ENCODE measurements at regions not wholly inside any gene's neighbourhood (a gene's known extent, or its start where the extent isn't known, plus 50 kb on each side); places are given as distances from the start of the nearest gene placed in this dataset.

DNA sequence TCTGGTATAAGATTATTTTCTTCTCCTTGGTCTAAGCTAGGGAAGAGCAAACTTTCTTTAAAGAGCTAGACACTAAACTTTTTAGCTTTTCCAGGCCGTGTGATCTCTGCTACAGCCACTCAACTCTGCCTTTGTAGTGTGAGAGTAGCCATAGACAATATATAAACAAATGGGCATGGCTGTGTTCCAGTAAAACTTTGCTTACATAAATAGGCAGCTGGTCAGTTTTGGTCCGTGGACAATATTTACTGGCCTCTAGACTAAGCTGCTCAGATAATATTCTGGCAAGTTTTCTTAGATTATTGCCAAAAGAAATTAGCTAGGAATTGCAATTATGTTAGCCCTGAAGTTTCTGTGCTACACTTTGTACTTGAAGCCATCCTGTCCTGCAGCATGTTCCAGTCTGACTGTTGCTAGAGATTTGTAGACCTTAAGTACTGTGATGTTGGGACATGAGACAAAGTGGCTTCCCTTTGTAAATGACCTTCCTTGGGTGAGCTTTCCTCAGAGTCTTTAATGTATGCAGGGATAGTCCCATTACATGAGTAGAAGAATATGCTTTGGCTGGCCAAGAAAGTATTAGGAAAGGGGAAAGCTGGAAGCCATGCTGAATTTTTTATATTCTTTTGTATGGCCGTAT lies 126.9 kb downstream of the SOX11 start:
- TF ChIP-seq ARNTL (CRISPR knock-in tag; IDR thresholded peaks at IDR 0.05; ENCODE audit: borderline replicate concordance, low read depth) (no peak), ZNF8 (CRISPR knock-in tag; IDR thresholded peaks at IDR 0.05) (no peak), ISL1 (CRISPR knock-in tag; IDR thresholded peaks at IDR 0.05) (no peak), GLIS3 (CRISPR knock-in tag; IDR thresholded peaks at IDR 0.05) (no peak), ZNF565 (CRISPR knock-in tag; conservative IDR thresholded peaks at IDR 0.05; ENCODE audit: low read depth) (no peak), ZC3H10 (CRISPR knock-in tag; IDR thresholded peaks at IDR 0.05) (no peak), ZFP3 (CRISPR knock-in tag; IDR thresholded peaks at IDR 0.05) (no peak), ZFP30 (CRISPR knock-in tag; IDR thresholded peaks at IDR 0.05) (no peak), TCF4 (CRISPR knock-in tag; IDR thresholded peaks at IDR 0.05; ENCODE audit: borderline replicate concordance) (no peak)
- TF ChIP-seq, protein P1, sequence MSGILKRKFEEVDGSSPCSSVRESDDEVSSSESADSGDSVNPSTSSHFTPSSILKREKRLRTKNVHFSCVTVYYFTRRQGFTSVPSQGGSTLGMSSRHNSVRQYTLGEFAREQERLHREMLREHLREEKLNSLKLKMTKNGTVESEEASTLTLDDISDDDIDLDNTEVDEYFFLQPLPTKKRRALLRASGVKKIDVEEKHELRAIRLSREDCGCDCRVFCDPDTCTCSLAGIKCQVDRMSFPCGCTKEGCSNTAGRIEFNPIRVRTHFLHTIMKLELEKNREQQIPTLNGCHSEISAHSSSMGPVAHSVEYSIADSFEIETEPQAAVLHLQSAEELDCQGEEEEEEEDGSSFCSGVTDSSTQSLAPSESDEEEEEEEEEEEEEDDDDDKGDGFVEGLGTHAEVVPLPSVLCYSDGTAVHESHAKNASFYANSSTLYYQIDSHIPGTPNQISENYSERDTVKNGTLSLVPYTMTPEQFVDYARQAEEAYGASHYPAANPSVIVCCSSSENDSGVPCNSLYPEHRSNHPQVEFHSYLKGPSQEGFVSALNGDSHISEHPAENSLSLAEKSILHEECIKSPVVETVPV (CRISPR knock-in tag; IDR thresholded peaks at IDR 0.05) = no peak
- TF ChIP-seq, protein P2, sequence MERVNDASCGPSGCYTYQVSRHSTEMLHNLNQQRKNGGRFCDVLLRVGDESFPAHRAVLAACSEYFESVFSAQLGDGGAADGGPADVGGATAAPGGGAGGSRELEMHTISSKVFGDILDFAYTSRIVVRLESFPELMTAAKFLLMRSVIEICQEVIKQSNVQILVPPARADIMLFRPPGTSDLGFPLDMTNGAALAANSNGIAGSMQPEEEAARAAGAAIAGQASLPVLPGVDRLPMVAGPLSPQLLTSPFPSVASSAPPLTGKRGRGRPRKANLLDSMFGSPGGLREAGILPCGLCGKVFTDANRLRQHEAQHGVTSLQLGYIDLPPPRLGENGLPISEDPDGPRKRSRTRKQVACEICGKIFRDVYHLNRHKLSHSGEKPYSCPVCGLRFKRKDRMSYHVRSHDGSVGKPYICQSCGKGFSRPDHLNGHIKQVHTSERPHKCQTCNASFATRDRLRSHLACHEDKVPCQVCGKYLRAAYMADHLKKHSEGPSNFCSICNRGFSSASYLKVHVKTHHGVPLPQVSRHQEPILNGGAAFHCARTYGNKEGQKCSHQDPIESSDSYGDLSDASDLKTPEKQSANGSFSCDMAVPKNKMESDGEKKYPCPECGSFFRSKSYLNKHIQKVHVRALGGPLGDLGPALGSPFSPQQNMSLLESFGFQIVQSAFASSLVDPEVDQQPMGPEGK (CRISPR knock-in tag; IDR thresholded peaks at IDR 0.05; ENCODE audit: borderline replicate concordance) = no peak

All from SK-N-SH treated with all-trans-retinoic acid at 6 μM for 48 hours (cell line).